ENCODE measurements at regions not wholly inside any gene's neighbourhood (a gene's known extent, or its start where the extent isn't known, plus 50 kb on each side); places are given as distances from the start of the nearest gene placed in this dataset.

- DNase-seq: no peak
Observed at GRCh38 chr2:203789618-203790017, 78.0 kb upstream of the CTLA4 start.

GRCh38 chr2:203790134-203790852 lies 77.3 kb upstream of the CTLA4 start:
- DNase-seq: no peak

- no peak for DNase-seq
Observed at GRCh38 chr2:203796248-203797010, 71.1 kb upstream of the CTLA4 start.

- DNase-seq: no peak
Observed at GRCh38 chr2:203797276-203797675, 70.3 kb upstream of the CTLA4 start.

- DNase-seq: no peak
Observed at GRCh38 chr2:203797712-203798111, 69.9 kb upstream of the CTLA4 start.

- DNase-seq: no peak
Observed at GRCh38 chr2:203798296-203799087, 69.1 kb upstream of the CTLA4 start.

GRCh38 chr2:203799908-203800307 lies 67.7 kb upstream of the CTLA4 start:
- DNase-seq: no peak

- no peak for DNase-seq
Observed at GRCh38 chr2:203800783-203801182, 66.8 kb upstream of the CTLA4 start.

- DNase-seq: peak; percentile 44
Observed at GRCh38 chr2:203802342-203803052, 65.1 kb upstream of the CTLA4 start.

- no peak for DNase-seq
Observed at GRCh38 chr2:203803053-203803429, 64.5 kb upstream of the CTLA4 start.

GRCh38 chr2:203804070-203804469 lies 63.5 kb upstream of the CTLA4 start:
- DNase-seq: peak; percentile 56

- no peak for DNase-seq
Observed at GRCh38 chr2:203804764-203805485, 62.6 kb upstream of the CTLA4 start.

- no peak for DNase-seq
Observed at GRCh38 chr2:203805486-203805838, 62.1 kb upstream of the CTLA4 start.

GRCh38 chr2:203806761-203807160 lies 60.8 kb upstream of the CTLA4 start:
- no peak for DNase-seq

- no peak for DNase-seq
Observed at GRCh38 chr2:203808046-203808750, 59.4 kb upstream of the CTLA4 start.

- no peak for DNase-seq
Observed at GRCh38 chr2:203809084-203809521, 58.5 kb upstream of the CTLA4 start.

GRCh38 chr2:203809991-203810510 lies 57.5 kb upstream of the CTLA4 start:
- DNase-seq: no peak

- peak; percentile 28 for DNase-seq
Observed at GRCh38 chr2:203811491-203812221, 55.9 kb upstream of the CTLA4 start.

- DNase-seq: no peak
Observed at GRCh38 chr2:203812294-203813221, 55.0 kb upstream of the CTLA4 start.
